ENCODE measurements at regions not wholly inside any gene's neighbourhood (a gene's known extent, or its start where the extent isn't known, plus 50 kb on each side); places are given as distances from the start of the nearest gene placed in this dataset.
"Not testable (repeated sequence)": the region's sequence is repeated elsewhere in the genome, so short reads cannot be mapped to it uniquely, and the experiment has no call there.

DNA sequence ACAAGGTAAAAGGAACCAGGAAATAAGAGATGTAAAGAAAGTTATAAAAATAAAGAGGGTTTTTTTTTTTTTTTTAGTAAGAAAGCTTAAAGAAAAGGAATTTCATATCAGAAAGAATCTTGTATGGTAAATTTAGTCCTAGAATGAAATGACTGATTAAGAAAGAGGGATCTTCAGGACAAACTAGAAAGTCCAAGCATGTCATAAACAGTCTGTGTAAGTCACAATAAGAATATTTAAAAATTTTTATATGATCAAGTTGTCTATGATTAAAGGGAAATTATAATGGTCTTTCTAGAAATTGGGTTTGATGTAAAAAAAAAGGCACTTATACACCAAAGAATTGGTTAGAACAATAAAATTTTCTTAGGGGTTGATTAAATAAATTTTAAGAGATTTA lies 289.5 kb downstream of the XPNPEP1 start:
- no peak for DNase-seq

DNA sequence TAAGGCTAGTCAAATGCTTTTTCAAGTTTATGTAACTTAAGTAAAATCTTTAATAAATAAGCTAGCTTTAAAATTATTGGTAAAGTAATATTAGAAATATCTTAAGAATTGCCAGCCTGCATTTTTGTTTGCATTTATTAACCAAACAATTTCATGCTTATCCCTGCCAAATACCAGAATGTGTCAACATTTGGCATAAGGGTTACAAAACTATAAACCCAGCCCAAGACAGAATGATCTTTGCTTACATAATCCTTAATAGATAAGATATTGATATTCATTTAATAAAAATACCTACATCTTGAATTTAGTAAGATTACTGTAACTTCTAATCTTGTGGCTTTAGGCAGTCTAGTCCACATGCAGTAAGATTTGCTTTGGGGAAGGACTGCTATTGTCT lies 290.3 kb downstream of the XPNPEP1 start:
- not testable (repeated sequence) for DNase-seq

DNA sequence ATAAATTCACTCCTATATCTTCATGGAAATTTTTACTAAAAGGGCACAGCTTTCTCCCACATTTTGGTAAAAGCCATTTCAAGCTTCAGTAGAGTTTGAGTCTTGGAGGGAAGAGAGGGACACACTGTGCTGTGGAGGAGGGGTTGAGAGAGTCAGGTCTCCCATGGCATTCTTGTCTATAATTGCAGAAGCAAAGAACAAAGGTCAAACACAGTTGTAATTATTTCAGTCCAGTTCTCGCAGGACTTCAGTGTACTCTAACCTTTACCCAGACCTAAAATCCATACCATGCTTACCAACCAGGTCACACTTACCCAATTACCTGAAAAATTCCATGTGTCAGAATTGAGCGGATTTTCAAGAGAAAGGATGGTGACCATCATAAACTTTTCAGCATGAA lies 298.4 kb downstream of the XPNPEP1 start:
- no peak for DNase-seq

DNA sequence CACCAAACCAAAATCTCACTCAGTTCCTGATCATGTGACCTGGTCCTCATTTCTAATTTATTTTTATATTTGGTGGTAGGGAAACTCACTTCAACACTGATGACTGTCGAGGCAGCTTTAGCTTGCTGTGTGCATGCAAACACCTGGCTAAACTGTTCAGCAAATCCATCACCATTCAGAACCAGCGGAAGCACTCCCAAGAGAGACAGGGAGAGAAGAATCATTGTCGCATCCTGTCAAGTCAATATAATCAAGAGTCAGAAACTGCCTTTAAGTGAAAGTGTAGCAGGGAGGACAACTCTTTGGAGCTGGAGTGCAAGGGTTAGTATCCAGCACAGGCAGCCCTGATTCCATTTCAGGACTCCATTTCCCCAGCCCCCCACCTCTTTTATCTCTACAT lies 300.7 kb downstream of the XPNPEP1 start:
- no peak for DNase-seq

DNA sequence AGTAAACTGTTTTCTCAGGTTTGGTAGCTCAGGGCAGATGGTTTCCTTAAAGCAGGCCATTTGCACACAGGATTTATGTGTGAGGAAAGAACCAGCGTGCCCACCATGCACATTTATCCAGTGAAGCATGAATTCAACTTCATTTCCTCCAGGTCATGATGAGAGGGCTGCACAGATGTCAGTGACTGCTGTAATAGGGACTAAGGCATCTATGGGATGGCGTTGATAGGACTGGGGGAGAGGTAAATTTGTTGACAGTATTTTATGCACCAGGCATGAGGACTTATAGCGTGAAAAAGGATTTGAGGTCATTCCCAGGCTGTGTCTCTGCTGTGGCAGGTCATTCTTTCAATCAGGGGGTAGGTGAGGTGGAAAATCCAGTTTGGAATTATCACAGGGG lies 302.9 kb downstream of the XPNPEP1 start:
- no peak for DNase-seq

DNA sequence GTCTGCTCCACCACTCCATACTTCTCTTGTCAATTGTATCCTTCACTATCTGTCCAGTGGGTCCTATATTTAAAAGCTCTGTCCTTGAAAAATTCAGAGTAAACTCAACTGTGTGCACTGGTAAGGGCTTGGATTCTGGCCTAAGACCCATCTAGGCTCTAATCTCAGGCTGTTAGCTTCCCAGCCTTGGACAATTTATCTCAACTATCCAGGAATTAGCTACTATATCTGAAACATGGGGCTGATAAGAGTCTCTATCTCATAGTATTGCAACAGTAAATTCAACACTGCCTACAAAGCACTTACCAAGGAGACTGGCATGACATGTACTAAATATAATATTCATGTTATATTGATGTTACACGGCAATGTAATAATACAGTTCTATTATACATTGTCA lies 303.4 kb downstream of the XPNPEP1 start:
- DNase-seq = no peak

DNA sequence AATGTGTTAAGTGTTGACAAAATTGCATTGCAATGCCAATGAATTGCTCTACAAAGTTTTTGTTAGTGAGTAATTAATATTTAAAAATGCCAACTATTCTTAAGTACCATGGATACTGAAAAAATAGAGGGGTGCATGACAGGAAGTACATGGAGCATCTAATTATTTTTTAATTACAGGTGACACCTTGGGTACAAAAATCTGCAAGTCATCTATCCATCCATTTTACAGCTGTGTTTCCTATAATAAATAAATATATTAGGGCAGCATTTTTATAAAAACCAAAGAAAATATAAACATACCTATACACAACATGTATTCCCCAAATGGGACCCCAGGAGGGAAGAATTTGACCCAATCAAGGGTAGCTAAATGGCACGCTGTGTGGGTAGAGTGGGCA lies 304.6 kb downstream of the XPNPEP1 start:
- DNase-seq = no peak

DNA sequence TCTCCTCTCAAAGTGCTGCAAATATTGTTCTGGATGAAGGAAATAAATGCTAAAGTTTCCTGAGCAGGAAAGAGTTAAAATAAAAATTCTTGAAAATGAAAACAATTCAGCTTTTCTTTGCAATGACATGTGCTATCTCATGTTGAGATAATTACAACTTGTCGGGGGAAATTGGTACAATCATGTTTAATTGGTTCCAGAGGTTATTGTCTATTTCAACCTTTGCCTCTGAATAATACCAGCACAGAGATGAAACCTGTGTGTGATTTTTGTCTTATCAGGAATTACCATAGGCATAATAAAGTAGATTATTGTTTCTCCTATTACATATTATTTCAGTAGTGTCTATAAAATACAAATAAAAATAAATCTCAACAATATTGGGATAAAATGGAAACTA lies 305.0 kb downstream of the XPNPEP1 start:
- DNase-seq = no peak

DNA sequence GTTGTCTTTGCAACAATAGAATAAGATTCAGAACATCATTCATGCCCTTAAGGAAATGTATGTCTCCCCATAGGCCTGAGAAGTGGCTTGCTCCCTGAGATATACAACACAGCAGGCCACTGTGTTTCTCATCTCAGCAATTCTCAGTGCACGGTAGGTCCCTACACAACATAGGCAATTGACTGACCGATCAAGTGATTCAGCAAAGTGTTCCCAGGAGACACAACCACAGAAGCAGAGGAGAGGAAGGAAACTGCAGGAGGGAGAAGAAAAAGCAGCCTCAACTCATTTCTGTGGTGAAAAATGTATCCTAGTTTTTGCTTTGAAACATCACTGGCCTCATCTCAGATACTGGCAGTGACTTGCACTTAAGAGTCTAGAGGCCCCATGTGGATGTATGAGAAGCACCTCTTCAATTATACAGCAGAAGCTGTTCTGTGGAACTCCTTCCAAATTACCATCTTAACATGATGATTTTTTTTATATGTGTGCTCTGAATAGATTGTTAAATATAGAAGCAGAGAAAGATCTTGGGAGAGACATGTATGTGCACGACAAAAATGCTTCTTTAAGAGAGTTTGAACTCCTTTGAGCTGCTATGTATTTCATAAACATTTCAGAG lies 306.8 kb downstream of the XPNPEP1 start:
- no peak for DNase-seq

DNA sequence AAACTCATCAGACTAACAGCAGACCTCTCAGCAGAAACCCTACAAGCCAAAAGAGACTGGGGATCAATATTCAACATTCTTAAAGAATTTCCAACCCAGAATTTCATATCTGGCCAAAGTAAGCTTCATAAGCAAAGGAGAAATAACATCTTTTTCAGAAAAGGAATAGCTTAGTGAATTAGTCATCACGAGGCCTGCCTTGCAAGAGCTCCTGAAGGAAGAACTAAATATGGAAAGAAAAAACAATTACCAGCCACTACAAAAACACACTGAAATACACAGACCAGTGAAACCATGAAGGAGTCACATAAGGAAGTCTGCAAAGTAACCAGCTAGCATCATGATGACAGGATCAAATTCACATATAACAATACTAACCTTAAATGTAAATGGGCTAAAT lies 328.0 kb downstream of the XPNPEP1 start:
- not testable (repeated sequence) for DNase-seq

DNA sequence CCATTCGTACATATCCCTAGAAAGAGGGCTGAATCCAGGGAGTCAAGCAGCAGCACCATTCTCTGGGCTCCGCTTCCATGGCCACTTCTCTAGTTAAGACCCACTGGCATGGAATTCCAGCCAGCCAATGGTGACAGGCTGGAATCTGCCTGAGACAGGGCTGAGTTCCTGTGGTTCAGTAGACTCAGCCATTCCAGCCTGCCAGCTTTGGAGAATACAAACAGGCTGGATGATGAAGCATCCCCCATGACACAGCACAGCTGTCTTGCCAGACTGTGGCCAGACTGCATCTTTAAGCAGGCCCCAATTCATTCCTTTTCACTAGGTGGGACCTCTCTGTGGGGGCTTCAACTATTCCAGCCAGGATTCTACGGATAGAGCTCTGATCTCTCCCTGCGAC lies 329.6 kb downstream of the XPNPEP1 start:
- no peak for DNase-seq

DNA sequence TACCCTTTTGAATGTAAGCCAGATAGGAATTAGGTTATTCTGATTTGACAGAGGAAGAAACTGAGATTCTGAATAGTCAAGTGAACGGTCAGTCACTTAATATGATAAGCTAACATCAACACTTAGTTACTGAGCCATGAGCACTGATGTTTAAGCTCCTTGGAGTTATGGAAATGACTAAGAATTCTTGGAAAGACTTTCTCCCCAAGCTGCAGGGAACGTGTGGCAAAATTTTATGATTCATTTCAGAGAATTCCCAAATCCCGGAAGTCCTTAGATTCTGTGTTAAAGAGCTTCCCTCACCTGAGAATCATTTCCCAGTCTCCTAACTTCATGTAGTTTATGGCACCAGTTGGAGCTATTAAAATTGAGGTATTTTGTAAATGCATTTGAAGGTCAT lies 330.9 kb downstream of the XPNPEP1 start:
- DNase-seq = no peak

DNA sequence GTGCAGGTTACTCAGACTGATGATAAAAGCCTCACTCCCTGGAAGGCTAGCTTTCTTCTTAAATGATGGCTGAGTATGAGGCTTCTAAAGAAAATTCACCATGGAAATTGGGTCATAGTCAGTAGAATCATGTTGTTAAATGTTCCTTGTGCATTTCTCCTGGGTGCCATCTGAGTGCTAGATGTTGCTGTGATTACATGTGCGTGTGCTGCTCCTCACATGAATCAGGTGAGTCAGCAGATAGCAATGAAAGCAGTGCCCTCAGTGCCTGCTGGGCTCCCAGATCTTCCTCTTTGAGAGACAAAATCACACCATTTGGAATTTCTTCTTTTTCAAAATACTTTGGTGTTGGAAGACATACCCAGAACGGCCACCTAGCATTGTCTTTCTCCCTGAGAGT lies 331.7 kb downstream of the XPNPEP1 start:
- DNase-seq = no peak

DNA sequence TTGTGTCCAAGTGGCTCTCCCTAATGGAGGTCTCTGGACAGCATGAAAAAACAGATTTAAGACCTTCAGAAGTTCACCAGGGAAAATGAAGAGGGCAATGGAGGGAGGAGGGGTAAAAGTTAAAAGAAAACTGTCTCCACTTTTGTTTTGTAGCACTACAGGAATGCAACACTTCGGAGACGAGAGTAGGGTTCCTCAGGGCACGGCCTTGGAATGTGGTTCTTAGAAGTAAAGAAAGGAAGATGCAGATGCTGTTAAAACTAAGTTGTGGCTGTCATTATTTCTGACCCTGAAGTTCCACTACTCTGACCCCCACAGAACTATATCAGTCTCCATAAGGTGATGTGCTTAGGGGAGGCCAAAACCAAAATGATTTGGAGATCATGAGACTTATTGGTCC lies 335.1 kb downstream of the XPNPEP1 start:
- DNase-seq = no peak

DNA sequence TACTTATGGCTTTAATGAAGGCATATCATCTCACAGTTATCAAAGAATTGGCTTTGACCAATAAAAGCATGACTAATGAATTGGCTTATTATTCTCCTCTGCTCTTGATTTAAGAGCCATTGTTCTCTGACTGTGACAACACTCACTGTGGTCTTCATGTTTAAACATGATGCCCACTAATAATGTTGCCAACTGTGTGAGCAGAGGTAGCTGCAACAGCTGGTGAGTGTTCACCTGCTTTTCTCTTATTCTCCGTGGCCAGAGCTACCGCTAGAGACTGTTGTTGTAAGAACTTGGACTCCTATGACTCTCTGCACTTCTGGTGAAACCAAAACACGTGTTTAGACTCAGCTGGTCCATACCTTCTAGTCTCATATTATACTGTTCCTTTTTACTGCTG lies 335.9 kb downstream of the XPNPEP1 start:
- no peak for DNase-seq

DNA sequence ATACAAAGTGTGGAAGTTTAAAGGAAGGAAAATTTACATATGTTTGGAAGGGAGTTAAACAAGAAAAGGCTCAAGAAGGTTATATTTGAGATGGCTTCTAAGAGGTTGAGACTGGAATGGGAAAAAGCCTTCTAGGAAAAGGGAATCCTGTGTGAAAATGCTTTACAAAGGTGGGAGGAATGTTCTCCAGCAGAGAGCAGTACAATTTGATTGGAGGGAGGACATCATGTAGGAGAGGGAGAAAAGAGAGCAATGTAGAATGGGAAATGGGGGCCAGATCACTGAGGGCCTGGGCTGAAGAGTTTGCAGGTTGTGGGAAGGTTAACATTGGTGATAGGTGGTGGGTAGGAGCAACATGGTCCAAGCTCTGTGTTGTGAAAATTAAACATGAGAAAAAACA lies 366.9 kb downstream of the XPNPEP1 start:
- DNase-seq = no peak

DNA sequence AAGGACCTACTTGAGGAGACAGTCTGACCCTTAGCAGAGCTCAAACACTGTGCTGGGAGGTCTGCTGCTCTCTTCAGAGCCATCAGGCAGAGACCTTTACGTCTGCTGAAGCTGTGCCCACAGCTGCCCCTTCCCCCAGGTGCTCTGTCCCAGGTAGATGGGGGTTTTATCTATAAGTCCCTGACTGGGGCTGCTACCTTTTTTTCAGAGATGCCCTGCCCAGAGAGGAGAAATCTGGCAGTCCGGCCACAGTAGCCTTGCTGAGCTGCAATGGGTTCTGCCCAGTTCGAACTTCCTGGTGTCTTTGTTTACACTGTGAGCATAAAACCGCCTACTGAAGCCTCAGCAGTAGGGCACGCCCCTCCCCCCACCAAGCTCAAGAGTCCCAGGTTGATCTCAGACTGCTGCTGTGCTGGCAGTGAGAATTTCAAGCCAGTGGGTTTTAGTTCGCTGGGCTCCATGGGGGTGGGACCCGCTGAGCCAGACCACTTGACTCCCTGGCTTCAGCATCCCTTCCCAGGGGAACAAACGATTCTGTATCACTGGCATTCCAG lies 381.2 kb downstream of the XPNPEP1 start:
- not testable (repeated sequence) for DNase-seq

DNA sequence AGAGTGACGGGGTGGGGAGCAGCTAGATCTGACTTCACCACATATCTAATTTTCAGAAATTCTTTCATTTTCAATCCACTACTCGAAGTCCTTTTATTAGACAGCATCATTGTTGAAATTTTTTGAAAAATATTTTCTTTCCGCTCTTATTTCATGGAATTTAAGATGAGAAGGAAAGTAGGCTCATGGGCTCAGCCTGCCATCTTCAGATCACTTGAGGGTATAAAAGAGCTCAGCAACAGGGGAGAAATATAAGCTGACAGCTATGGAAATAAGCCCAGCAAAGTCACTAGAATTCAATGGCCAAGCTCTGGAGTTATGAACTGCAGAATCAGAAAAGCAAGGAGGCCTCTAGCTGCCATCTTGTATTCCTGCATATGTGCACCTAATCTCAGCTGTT lies 389.1 kb downstream of the XPNPEP1 start:
- no peak for DNase-seq

DNA sequence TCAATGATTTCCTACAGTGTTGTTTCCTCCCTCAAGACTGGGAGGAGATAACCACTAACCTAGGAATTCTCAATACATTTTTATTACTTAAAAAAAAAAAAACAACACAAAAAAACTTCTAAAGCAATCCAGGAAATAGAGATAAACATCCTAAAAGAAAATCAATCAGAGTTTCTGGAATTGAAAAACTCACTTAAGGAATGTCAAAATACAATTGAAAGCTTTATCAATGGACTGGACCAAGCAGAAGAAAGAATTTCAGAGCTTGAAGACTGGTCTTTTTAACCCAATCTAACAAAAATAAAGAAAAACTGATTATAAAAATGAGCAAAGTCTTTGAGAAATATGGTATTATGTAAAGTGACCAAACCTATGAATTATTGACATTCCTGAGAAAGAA lies 394.1 kb downstream of the XPNPEP1 start:
- DNase-seq = no peak

DNA sequence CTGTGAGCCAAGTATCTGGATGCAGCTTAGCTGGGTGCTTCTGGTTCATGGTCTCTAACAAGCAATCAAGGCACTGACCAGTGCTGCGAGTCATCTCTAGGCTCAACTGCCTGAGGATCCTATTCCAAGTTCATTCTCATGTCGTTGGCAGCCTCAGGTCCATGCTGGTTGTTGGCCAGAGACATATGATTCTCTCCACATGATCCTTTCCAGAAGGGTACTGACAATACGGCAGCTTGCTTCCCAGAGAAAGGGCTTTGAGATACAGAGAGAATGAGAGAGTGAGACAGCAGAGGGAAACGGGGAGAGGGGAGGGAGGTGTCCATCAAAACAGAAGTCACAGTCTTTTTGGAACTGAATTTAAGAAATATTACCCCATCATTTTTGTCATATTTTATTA lies 405.6 kb downstream of the XPNPEP1 start:
- no peak for DNase-seq

DNA sequence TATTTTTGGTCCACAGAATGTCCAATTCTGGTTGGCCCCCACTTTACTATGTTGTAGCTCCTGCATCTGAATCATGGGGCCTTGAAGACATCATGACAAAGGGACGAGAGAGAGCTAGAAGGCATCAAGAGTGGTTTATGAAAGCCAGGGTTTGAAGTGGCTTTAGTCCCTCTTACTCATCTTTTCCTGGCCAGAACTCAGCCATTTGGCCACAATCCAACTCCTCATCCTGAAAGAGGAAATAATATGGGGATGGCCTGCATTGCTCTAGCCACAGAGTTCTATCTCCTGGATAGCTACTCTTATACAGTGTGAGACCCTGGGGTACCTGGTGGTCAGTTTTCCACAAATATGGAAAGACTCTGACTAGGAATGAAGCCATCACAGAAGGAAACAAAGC lies 418.9 kb downstream of the XPNPEP1 start:
- DNase-seq = no peak

DNA sequence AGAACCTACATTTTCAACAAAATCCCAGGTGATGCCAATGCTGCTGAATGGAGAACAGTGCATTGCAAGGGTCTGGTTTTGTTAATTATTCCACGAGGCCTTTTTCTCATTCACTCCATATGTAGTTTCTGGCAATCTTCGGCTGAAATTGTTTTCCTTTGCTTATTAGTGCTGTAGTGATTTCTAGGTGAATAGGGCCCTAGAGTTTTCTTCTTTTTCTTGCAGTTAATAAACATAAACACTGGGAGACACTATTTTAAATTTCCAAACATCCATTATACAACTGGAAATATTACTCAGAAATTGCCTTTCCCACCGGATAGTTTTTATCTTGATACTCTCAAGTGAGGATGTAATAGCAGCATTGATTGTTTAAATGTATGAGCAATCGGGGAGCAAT lies 435.6 kb downstream of the XPNPEP1 start:
- DNase-seq = no peak

DNA sequence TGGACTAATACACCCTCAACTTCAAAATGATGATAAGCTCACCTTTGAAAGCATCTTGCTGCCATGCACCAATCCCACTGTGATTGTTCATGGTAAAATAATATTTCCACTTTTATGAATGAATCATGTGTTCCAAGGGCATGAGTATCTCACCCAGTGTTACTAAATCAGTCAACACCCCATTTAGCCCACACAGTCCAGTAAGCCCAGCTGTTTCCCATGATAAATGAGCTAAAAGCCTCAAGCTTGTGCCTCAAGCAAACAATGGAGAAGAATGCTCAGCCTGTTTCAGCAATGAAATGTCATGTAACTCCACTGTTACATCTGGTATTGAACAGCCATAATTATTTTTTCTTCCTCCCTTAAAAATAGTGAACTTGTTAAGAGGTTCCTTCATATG lies 442.5 kb downstream of the XPNPEP1 start:
- DNase-seq = no peak

DNA sequence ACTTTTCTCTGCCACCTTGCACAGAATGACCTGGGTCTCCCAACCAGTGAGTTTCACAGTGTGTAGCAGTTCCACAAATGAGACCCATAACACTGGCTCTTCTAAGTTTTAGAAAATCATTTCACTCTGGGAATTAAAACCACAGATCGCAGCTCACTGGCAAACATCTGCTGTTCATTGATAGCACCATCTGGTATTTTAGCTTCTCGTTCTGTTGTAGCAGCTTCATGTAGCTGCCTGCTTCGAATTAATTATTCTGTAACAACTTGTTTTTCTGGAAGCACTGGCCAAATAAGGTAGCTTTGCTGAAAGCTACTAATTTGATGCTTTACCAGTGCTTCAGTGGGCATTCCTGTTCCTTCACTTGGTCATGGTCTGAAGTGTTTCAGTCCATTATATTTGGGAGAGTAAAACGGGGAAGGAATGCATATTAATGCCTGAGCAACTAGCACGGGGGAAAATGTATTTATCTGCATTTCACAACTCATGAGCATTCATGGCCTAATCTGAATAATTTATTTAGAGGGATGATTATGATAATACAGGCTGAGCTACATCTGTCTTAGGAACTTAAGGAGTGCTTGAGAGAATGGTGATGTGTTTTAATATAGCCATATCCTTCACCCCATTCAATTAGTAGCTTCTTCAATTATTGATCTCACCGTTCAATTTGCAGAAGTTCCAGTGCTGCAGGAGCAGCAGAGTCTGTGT lies 447.4 kb downstream of the XPNPEP1 start:
- DNase-seq = no peak

DNA sequence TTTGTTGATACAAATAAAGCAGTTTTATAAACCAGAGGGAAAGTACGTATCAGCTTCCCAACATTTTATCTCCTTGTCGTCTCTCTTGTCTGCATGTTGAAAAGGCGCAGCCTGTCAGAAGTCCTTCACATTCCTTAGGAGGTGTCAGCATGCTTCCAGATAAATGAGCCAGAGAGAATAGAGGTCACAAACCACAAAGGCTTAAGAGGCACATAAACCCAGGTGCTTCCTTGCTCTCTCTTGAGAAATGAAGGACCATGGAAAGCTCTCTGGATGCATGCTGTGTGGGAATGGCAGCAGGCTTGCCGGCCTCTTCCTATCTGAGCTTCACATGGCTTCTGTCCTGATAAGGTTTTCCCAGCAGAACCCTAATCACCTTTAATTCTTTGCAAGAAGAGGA lies 448.5 kb downstream of the XPNPEP1 start:
- DNase-seq = no peak

Measured in femur (tissue), 1 donor.